Retinal pigment epithelial cell (primary cell): ENCODE measurements at regions not wholly inside any gene's neighbourhood (a gene's known extent, or its start where the extent isn't known, plus 50 kb on each side); places are given as distances from the start of the nearest gene placed in this dataset.

ENCODE experiments used
- DNase-seq: peaks from one replicate; pipeline ENCODE4 v3.0.0-alpha.2; 2010; ENCODE audit warnings: low read depth
- H3K4me3 ChIP-seq: 2 replicates; pipeline ENCODE4 v1.5.1; 2011; ENCODE audit warnings: mild to moderate bottlenecking, low read length, control low read depth, moderate library complexity
- CTCF ChIP-seq: conservative IDR thresholded peaks from 2 replicates; pipeline ENCODE4 v1.5.1; 2011; ENCODE audit warnings: low read depth, low read length, control low read depth, inconsistent platforms

GRCh38 chr20:58149437-58150091, 78.9 kb downstream of the ANKRD60 start:
- no peak for TF ChIP-seq CTCF
- no peak for DNase-seq
- no peak overlapping the region for H3K4me3 ChIP-seq

- no peak overlapping the region for H3K4me3 ChIP-seq
- TF ChIP-seq CTCF = no peak
- DNase-seq = no peak
Measured at GRCh38 chr20:58148891-58149290, 79.6 kb downstream of the ANKRD60 start.

GRCh38 chr20:58147628-58148370, 80.7 kb downstream of the ANKRD60 start:
- no peak for TF ChIP-seq CTCF
- no peak for DNase-seq

GRCh38 chr20:58146746-58147140, 81.7 kb downstream of the ANKRD60 start:
- no peak for TF ChIP-seq CTCF
- DNase-seq = no peak
- no peak overlapping the region for H3K4me3 ChIP-seq

More at GRCh38 chr20:58147628-58148370, 80.7 kb downstream of the ANKRD60 start:
- no peak overlapping the region for H3K4me3 ChIP-seq

- no peak for TF ChIP-seq CTCF
- no peak for DNase-seq
- H3K4me3 ChIP-seq = no peak overlapping the region
Measured at GRCh38 chr20:58146081-58146745, 82.2 kb downstream of the ANKRD60 start.

GRCh38 chr20:58145506-58146080, 82.9 kb downstream of the ANKRD60 start:
- TF ChIP-seq CTCF = no peak
- DNase-seq = no peak
- H3K4me3 ChIP-seq = no peak overlapping the region
